SK-N-SH (cell line): ENCODE measurements at regions not wholly inside any gene's neighbourhood (a gene's known extent, or its start where the extent isn't known, plus 50 kb on each side); places are given as distances from the start of the nearest gene placed in this dataset.

Experiments used
- CTCF ChIA-PET: fragments of 300-600, 350-600 bp; formaldehyde crosslinking; extraction: SDS; loops from one replicate; lab custom pipeline; 2021; lab: Yijun Ruan, JAX
- POLR2A ChIA-PET: fragments of 350-600 bp; sonication (Branson Sonifier 250); formaldehyde crosslinking; extraction: SDS; loops from one replicate; lab custom pipeline; 2020; ENCODE audit warnings: antibody characterized with exemption, inconsistent platforms; lab: Yijun Ruan, JAX
- DNase-seq: peaks from one replicate; pipeline ENCODE4 v3.0.0; 2012
- H2AFZ ChIP-seq: fragments of 200-600 bp; sonication (generic); 2 replicates; pipeline ENCODE4 v1.8.1; 2016; ENCODE audit warnings: antibody characterized with exemption, mild to moderate bottlenecking, low read depth
- H3F3A ChIP-seq: fragments of 200-600 bp; sonication (generic); replicated peaks from 2 replicates; pipeline ENCODE3; 2016; ENCODE audit warnings: antibody characterized with exemption, mild to moderate bottlenecking; ENCODE audit not compliant: insufficient read depth
- H3K27ac ChIP-seq, 2 experiments: fragments of 200-500 bp in 1 of 2; fragments of 200-600 bp in 1 of 2; sonication (Bioruptor generic) in 1 of 2; sonication (generic), shearing (Covaris generic) in 1 of 2; 2 replicates each; pipeline versions ENCODE4 v1.5.1 to v1.6.1; 2014 to 2016; ENCODE audit warnings: low read depth in 2 of 2, inconsistent platforms in 1 of 2, low read length in 1 of 2, mild to moderate bottlenecking in 1 of 2, mixed read lengths in 1 of 2
- H3K27me3 ChIP-seq: fragments of 200-600 bp; sonication (generic), shearing (Covaris generic); 2 replicates; pipeline ENCODE4 v1.6.1; 2016; ENCODE audit warnings: mixed run types; ENCODE audit not compliant: insufficient read depth
- H3K36me3 ChIP-seq, 2 experiments: fragments of 200-500 bp in 1 of 2; fragments of 200-600 bp in 1 of 2; sonication (Bioruptor generic) in 1 of 2; sonication (generic) in 1 of 2; replicated peaks in 1 of 2; 2 replicates each; pipeline versions ENCODE3 to v1.5.1; 2014 to 2016; ENCODE audit warnings: low read length in 1 of 2, mild to moderate bottlenecking in 1 of 2; ENCODE audit not compliant: insufficient read depth in 2 of 2, control insufficient read depth in 1 of 2
- H3K4me1 ChIP-seq, 2 experiments: fragments of 200-500 bp in 1 of 2; fragments of 200-600 bp in 1 of 2; sonication (Bioruptor generic) in 1 of 2; sonication (generic), shearing (Covaris generic) in 1 of 2; 2 replicates each; pipeline versions ENCODE4 v1.5.1 to v1.6.1; 2014 to 2016; ENCODE audit warnings: low read depth in 1 of 2, low read length in 1 of 2, mixed run types in 1 of 2; ENCODE audit not compliant: insufficient read depth in 2 of 2, control insufficient read depth in 1 of 2
- H3K4me2 ChIP-seq: fragments of 200-600 bp; sonication (generic), shearing (Covaris generic); 2 replicates; pipeline ENCODE4 v1.6.1; 2017; ENCODE audit warnings: mixed run types
- H3K4me3 ChIP-seq, 2 experiments: fragments of 200-500 bp in 1 of 2; fragments of 200-600 bp in 1 of 2; sonication (Bioruptor generic) in 1 of 2; sonication (generic), shearing (Covaris generic) in 1 of 2; 2 replicates each; pipeline versions ENCODE4 v1.5.1 to v1.8.1; 2014 to 2016; ENCODE audit warnings: low read depth in 2 of 2, inconsistent platforms in 1 of 2, low read length in 1 of 2, mild to moderate bottlenecking in 1 of 2, mixed read lengths in 1 of 2, moderate library complexity in 1 of 2
- H3K79me2 ChIP-seq: fragments of 200-600 bp; sonication (generic); 2 replicates; pipeline ENCODE4 v1.8.1; 2017; ENCODE audit warnings: mild to moderate bottlenecking; ENCODE audit not compliant: insufficient read depth
- H3K9ac ChIP-seq: fragments of 200-600 bp; sonication (generic); 2 replicates; pipeline ENCODE4 v1.6.1; 2017; ENCODE audit warnings: mixed run types
- H3K9me2 ChIP-seq: fragments of 200-600 bp; sonication (generic); 2 replicates; pipeline ENCODE4 v1.6.1; 2017; ENCODE audit warnings: mixed run types
- H3K9me3 ChIP-seq: fragments of 200-600 bp; sonication (generic); 2 replicates; pipeline ENCODE4 v1.6.1; 2017; ENCODE audit warnings: mixed run types, mild to moderate bottlenecking, moderate library complexity
- H4K20me1 ChIP-seq: fragments of 200-600 bp; sonication (generic); 2 replicates; pipeline ENCODE4 v1.6.1; 2017; ENCODE audit warnings: mild to moderate bottlenecking, mixed run types; ENCODE audit not compliant: insufficient read depth
- CHD2 ChIP-seq: fragments of 150-350 bp; IDR thresholded peaks from 2 replicates; pipeline ENCODE4 v1.6.1; 2018; ENCODE audit warnings: low read length; ENCODE audit not compliant: partially characterized antibody
- CTCF ChIP-seq: fragments of 200-600 bp; sonication (generic); IDR thresholded peaks from 2 replicates; pipeline ENCODE4 v1.6.1; 2017; ENCODE audit warnings: antibody characterized with exemption, mild to moderate bottlenecking, moderate library complexity
- EP300 ChIP-seq, 2 experiments: IDR thresholded peaks; 2 replicates each; pipeline versions ENCODE4 v1.4.0 to v1.6.1; 2012; ENCODE audit warnings: borderline replicate concordance in 1 of 2, low read depth in 1 of 2, low read length in 1 of 2
- EZH2phosphoT487 ChIP-seq: fragments of 200-600 bp; sonication (generic); IDR thresholded peaks from 2 replicates; pipeline ENCODE4 v1.6.1; 2017; ENCODE audit warnings: low read depth, mixed run types, mild to moderate bottlenecking, antibody characterized with exemption, moderate library complexity, borderline replicate concordance
- IRF3 ChIP-seq: fragments of 150-350 bp; IDR thresholded peaks from 2 replicates; pipeline ENCODE4 v1.6.1; 2016; ENCODE audit warnings: mild to moderate bottlenecking, low read depth, low read length
- JUND ChIP-seq: IDR thresholded peaks from 2 replicates; pipeline ENCODE4 v1.4.0; 2012
- MAX ChIP-seq: IDR thresholded peaks from 2 replicates; pipeline ENCODE4 v1.4.0; 2012; ENCODE audit warnings: low read depth
- NFIC ChIP-seq: IDR thresholded peaks from 2 replicates; pipeline ENCODE4 v1.4.0; 2012; ENCODE audit warnings: borderline replicate concordance
- PBX3 ChIP-seq: IDR thresholded peaks from 2 replicates; pipeline ENCODE4; 2012
- POLR2AphosphoS5 ChIP-seq: IDR thresholded peaks from 2 replicates; pipeline ENCODE4 v1.6.1; 2012; ENCODE audit warnings: low read depth, low read length
- SMC3 ChIP-seq: IDR thresholded peaks from 2 replicates; pipeline ENCODE4 v1.6.1; 2012; ENCODE audit warnings: low read depth, low read length, improper control_type of control experiment
- TEAD4 ChIP-seq: IDR thresholded peaks from 2 replicates; pipeline ENCODE4 v1.4.0; 2012; ENCODE audit warnings: mild to moderate bottlenecking, borderline replicate concordance; ENCODE audit not compliant: insufficient read depth
- USF1 ChIP-seq: IDR thresholded peaks from 2 replicates; pipeline ENCODE4 v1.4.0; 2012; ENCODE audit warnings: low read depth, borderline replicate concordance
- YY1 ChIP-seq: IDR thresholded peaks from 2 replicates; pipeline ENCODE4 v1.4.0; 2012; ENCODE audit warnings: low read depth, mild to moderate bottlenecking
- ZBTB33 ChIP-seq: IDR thresholded peaks from 2 replicates; pipeline ENCODE4 v1.4.0; 2012; ENCODE audit warnings: low read depth, borderline replicate concordance
- WGBS: methylation state at CpG from one replicate; pipeline ENCODE4 v1.1.6; 2017; ENCODE audit warnings: low lambda C conversion rate; 5-methylcytosine and 5-hydroxymethylcytosine counted together

- H4K20me1 ChIP-seq, result no peaks in the 10 kb centered on the region
- no peak overlapping the region for H3K4me2 ChIP-seq
- no peaks in the 10 kb centered on the region for H3K9me3 ChIP-seq
- no peaks in the 10 kb centered on the region for H3K4me1 ChIP-seq
- no peak overlapping the region for H3K4me3 ChIP-seq
- 60% methylated on average over 2 of the region's 2 CpGs for WGBS
- H3K27me3 ChIP-seq, result no peaks in the 10 kb centered on the region
- no peak overlapping the region for H3K27ac ChIP-seq
- no peak overlapping the region for H2AFZ ChIP-seq
- POLR2A ChIA-PET, result no interaction called here
- no peak for DNase-seq
- CTCF ChIA-PET, result interaction anchor here (1.4 to 2.6 kb wide), 3 partner anchors 10 to 159 kb away, joined by 4 to 9 read pairs (median 6); no protein-coding TSS in a partner anchor
- H3K9ac ChIP-seq, result no peak overlapping the region
- H3K79me2 ChIP-seq, result no peaks in the 10 kb centered on the region
- no peaks in the 10 kb centered on the region for H3K9me2 ChIP-seq
- H3F3A ChIP-seq, result no peaks in the 10 kb centered on the region
- TF ChIP-seq PBX3 (no peak), CTCF (no peak), MAX (no peak), POLR2AphosphoS5 (no peak), ZBTB33 (no peak), USF1 (no peak), TEAD4 (no peak), EP300 (IDR thresholded peaks at IDR 0.05; ENCODE audit: borderline replicate concordance in 1 of 2, low read depth in 1 of 2, low read length in 1 of 2) (no peak), JUND (no peak), YY1 (no peak), CHD2 (no peak), EZH2phosphoT487 (no peak), IRF3 (no peak), NFIC (no peak), SMC3 (no peak)
- H3K36me3 ChIP-seq, result no peaks in the 10 kb centered on the region
Observed at GRCh38 chr5:54403121-54403520, 52.4 kb upstream of the HSPB3 start.
